ENCODE measurements at regions not wholly inside any gene's neighbourhood (a gene's known extent, or its start where the extent isn't known, plus 50 kb on each side); places are given as distances from the start of the nearest gene placed in this dataset.

- TF ChIP-seq GATA2 (IDR thresholded peaks at IDR 0.05; ENCODE audit: low read depth, low read length), result no peak
Observed at GRCh38 chr13:86932776-86933334, 738.3 kb upstream of the SLITRK5 start.

- TF ChIP-seq GATA3 (IDR thresholded peaks at IDR 0.05; ENCODE audit: low read depth, low read length) (no peak), GATA2 (IDR thresholded peaks at IDR 0.05; ENCODE audit: low read depth, low read length) (no peak)
Observed at GRCh38 chr13:86933676-86934075, 737.5 kb upstream of the SLITRK5 start.

GRCh38 chr13:86937316-86937715 is 733.9 kb upstream of the SLITRK5 start:
- no peak for TF ChIP-seq GATA3 (IDR thresholded peaks at IDR 0.05; ENCODE audit: low read depth, low read length)
- no peak for TF ChIP-seq GATA2 (IDR thresholded peaks at IDR 0.05; ENCODE audit: low read depth, low read length)

- TF ChIP-seq GATA3 (IDR thresholded peaks at IDR 0.05; ENCODE audit: low read depth, low read length) (no peak), GATA2 (IDR thresholded peaks at IDR 0.05; ENCODE audit: low read depth, low read length) (no peak)
Observed at GRCh38 chr13:86945584-86945983, 725.6 kb upstream of the SLITRK5 start.

- TF ChIP-seq GATA2 (IDR thresholded peaks at IDR 0.05; ENCODE audit: low read depth, low read length) (no peak), GATA3 (IDR thresholded peaks at IDR 0.05; ENCODE audit: low read depth, low read length) (no peak)
Observed at GRCh38 chr13:86946734-86947133, 724.4 kb upstream of the SLITRK5 start.

GRCh38 chr13:86954341-86954740 is 716.8 kb upstream of the SLITRK5 start:
- TF ChIP-seq GATA3 (IDR thresholded peaks at IDR 0.05; ENCODE audit: low read depth, low read length), result no peak
- TF ChIP-seq GATA2 (IDR thresholded peaks at IDR 0.05; ENCODE audit: low read depth, low read length), result no peak

- TF ChIP-seq GATA3 (IDR thresholded peaks at IDR 0.05; ENCODE audit: low read depth, low read length), result no peak
- no peak for TF ChIP-seq GATA2 (IDR thresholded peaks at IDR 0.05; ENCODE audit: low read depth, low read length)
Observed at GRCh38 chr13:86960876-86961275, 710.3 kb upstream of the SLITRK5 start.

GRCh38 chr13:86974251-86974994 is 696.7 kb upstream of the SLITRK5 start:
- TF ChIP-seq GATA3 (IDR thresholded peaks at IDR 0.05; ENCODE audit: low read depth, low read length), result no peak
- no peak for TF ChIP-seq GATA2 (IDR thresholded peaks at IDR 0.05; ENCODE audit: low read depth, low read length)

GRCh38 chr13:86974995-86975328 is 696.2 kb upstream of the SLITRK5 start:
- no peak for TF ChIP-seq GATA3 (IDR thresholded peaks at IDR 0.05; ENCODE audit: low read depth, low read length)
- TF ChIP-seq GATA2 (IDR thresholded peaks at IDR 0.05; ENCODE audit: low read depth, low read length), result no peak

- no peak for TF ChIP-seq GATA2 (IDR thresholded peaks at IDR 0.05; ENCODE audit: low read depth, low read length)
- no peak for TF ChIP-seq GATA3 (IDR thresholded peaks at IDR 0.05; ENCODE audit: low read depth, low read length)
Observed at GRCh38 chr13:86976521-86977324, 694.4 kb upstream of the SLITRK5 start.

GRCh38 chr13:86986448-86986847 is 684.7 kb upstream of the SLITRK5 start:
- no peak for TF ChIP-seq GATA2 (IDR thresholded peaks at IDR 0.05; ENCODE audit: low read depth, low read length)
- no peak for TF ChIP-seq GATA3 (IDR thresholded peaks at IDR 0.05; ENCODE audit: low read depth, low read length)

GRCh38 chr13:86992251-86992650 is 678.9 kb upstream of the SLITRK5 start:
- TF ChIP-seq GATA2 (IDR thresholded peaks at IDR 0.05; ENCODE audit: low read depth, low read length) (no peak), GATA3 (IDR thresholded peaks at IDR 0.05; ENCODE audit: low read depth, low read length) (no peak)

- TF ChIP-seq GATA2 (IDR thresholded peaks at IDR 0.05; ENCODE audit: low read depth, low read length) (no peak), GATA3 (IDR thresholded peaks at IDR 0.05; ENCODE audit: low read depth, low read length) (no peak)
Observed at GRCh38 chr13:87003265-87003664, 667.9 kb upstream of the SLITRK5 start.

GRCh38 chr13:87005511-87005910 is 665.7 kb upstream of the SLITRK5 start:
- TF ChIP-seq GATA3 (IDR thresholded peaks at IDR 0.05; ENCODE audit: low read depth, low read length) (no peak), GATA2 (IDR thresholded peaks at IDR 0.05; ENCODE audit: low read depth, low read length) (no peak)

GRCh38 chr13:87035526-87035925 is 635.6 kb upstream of the SLITRK5 start:
- no peak for TF ChIP-seq GATA2 (IDR thresholded peaks at IDR 0.05; ENCODE audit: low read depth, low read length)
- no peak for TF ChIP-seq GATA3 (IDR thresholded peaks at IDR 0.05; ENCODE audit: low read depth, low read length)
